Omental fat pad (tissue), 3 donors: ENCODE measurements at regions not wholly inside any gene's neighbourhood (a gene's known extent, or its start where the extent isn't known, plus 50 kb on each side); places are given as distances from the start of the nearest gene placed in this dataset.

Experiments
- ATAC-seq: fragments of 150-250 bp; one replicate; pipeline ENCODE4 v1.9.1; 2016; ENCODE audit warnings: mild to moderate bottlenecking, moderate library complexity; ENCODE audit not compliant: low FRiP score
- DNase-seq: peaks from one replicate; pipeline ENCODE4 v3.0.0-alpha.2; 2019; ENCODE audit warnings: low spot score
- TF ChIP-seq, protein P1 (sequence below), 3 donors: fragments of 450-650 bp; IDR thresholded peaks; one replicate each; pipeline ENCODE4 v1.5.1; 2016 to 2017; ENCODE audit warnings: antibody characterized with exemption in 3 of 3, mild to moderate bottlenecking in 3 of 3, moderate library complexity in 2 of 3

DNA sequence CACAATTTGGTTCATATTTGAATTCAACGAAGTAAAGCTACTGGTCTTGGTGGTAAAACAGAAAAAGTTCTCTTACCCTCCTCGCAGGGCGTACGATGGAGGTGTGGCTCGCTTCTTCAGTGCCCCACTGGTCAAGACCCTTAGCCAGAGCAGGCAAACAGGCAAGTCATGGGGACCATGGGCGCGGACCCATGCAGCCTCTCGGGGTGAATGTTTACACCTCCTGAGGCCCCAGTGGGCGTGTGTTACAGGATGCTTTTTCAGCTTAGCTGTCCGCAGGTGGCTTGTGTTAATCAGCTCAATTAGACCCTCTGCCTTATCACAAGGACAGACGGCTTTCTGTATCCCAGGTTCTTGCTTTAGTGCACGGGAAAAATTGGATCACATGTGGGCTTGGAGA, 991.8 kb downstream of the GBE1 start:
- TF ChIP-seq, protein P1, sequence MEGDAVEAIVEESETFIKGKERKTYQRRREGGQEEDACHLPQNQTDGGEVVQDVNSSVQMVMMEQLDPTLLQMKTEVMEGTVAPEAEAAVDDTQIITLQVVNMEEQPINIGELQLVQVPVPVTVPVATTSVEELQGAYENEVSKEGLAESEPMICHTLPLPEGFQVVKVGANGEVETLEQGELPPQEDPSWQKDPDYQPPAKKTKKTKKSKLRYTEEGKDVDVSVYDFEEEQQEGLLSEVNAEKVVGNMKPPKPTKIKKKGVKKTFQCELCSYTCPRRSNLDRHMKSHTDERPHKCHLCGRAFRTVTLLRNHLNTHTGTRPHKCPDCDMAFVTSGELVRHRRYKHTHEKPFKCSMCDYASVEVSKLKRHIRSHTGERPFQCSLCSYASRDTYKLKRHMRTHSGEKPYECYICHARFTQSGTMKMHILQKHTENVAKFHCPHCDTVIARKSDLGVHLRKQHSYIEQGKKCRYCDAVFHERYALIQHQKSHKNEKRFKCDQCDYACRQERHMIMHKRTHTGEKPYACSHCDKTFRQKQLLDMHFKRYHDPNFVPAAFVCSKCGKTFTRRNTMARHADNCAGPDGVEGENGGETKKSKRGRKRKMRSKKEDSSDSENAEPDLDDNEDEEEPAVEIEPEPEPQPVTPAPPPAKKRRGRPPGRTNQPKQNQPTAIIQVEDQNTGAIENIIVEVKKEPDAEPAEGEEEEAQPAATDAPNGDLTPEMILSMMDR (IDR thresholded peaks at IDR 0.05), result no peak
- no peak for DNase-seq
- ATAC-seq, result no peak

DNA sequence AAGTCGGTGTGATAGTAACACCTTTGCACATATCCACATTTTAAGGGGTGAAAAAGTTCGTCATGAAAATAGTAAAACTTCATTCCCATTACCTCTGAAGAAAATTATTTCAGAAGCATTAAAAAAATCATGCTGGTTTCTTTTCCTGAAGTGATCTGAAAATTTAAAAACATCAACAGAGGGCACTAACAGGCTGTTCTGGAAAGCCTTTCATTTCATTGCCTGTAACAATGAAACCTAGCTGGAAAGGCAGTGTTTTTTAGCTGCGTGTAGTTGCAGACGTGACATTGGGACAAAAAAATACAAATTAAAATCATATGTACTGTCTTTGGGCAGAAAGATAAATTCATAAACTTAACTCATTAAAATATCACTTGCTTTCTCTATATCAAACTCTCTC, 993.8 kb downstream of the GBE1 start:
- ATAC-seq (no peak), DNase-seq (no peak)
- TF ChIP-seq, protein P1 (IDR thresholded peaks at IDR 0.05), result no peak

DNA sequence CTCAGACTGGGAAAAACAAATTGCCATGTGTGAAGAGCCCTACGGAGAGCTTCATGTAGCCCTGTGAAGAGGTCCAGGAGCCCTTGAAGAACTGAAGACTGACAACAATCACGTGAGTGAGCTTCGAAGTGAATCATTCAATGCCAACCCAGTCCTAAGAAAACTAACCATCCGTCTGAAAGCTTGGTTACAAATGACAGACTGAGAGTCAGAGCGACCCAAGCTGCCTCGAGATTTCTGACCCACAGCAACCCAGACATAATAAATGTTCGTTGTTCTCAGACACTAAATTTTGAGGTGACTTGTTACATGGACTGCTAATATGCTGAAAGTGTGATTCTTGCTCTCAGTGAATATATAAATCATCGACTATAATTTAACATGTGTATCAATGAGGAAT, 987.2 kb upstream of the ROBO1 start:
- no peak for ATAC-seq
- no peak for DNase-seq
- TF ChIP-seq, protein P1 (IDR thresholded peaks at IDR 0.05), result no peak

DNA sequence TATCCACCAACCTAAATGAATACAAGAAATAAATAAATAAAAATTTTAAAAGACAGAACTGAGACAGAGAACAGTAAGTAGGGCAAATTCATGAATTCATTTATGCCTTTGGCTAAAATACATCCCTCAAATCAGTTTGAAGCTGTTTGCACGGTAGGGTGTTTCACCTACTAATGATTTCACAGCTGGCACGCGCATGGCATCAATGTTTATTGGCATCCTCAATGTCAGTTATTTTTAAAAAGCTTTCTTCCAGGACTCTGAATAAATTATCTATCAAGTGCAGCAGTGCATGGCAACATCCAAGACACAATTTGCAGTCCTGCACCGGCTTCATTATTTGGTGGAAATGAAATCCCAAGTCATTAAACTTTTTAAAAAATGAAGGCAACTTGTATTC, 985.2 kb upstream of the ROBO1 start:
- ATAC-seq, result no peak

DNA sequence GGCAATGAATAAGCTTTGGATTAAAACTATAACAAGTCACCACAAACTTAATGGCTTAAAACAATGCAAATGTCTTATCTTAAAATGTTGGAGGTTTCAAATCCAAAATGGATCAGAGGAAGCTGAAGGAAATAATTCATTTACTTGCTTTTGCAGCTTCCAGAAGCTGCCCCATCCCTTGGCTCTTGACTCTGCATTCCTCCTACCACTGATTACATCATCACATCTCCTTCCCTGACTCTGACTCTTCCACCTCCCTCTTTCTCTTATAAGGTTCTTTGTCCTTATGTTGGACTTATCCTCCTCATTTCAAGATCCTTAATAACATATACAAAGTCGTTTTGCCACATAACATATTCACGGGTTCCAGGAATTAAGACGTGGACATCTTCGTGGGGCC, 982.8 kb upstream of the ROBO1 start:
- no peak for DNase-seq
- TF ChIP-seq, protein P1 (IDR thresholded peaks at IDR 0.05), result no peak
- no peak for ATAC-seq

More for the DNA sequence above, 985.2 kb upstream of the ROBO1 start:
- TF ChIP-seq, protein P1 (IDR thresholded peaks at IDR 0.05), result no peak
- DNase-seq, result no peak

DNA sequence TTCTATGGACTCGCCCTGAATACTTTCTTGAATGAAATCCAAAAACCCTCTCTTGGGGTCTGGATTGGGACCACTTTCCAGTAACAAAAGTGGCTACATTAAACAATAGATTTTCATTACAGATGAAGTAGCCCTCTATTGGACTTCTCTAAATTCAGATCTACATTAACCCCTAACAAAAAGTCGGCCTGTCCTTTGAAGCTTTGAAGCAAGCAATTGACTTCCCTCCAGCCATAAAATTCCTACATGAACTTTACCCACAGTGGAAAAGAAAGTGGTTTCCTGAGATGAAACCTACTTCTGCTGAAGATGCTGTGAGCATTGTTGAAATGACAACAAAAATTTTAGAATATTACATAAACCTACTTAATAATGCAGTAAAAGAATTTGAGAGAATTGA, 967.1 kb upstream of the ROBO1 start:
- DNase-seq, result no peak
- TF ChIP-seq, protein P1 (IDR thresholded peaks at IDR 0.05), result no peak
- no peak for ATAC-seq

DNA sequence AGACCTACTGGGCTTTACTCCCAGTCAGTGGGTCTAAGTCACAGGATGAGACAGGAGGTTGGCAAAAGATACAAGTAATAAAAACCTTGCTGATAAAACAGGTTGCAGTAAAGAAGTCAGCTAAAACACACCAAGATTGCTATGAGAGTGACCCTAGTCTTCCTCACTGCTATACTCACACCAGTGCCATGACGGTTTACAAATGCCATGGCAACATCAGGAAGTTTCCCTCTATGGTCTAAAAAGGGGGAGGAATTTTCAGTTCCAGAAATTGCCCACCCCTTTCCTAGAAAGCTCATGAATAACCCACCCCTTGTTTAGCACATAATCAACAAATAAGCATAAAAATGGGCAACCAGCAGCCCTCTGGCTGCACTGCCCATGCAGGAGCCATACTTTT, 966.7 kb upstream of the ROBO1 start:
- DNase-seq (no peak), ATAC-seq (no peak)
- TF ChIP-seq, protein P1 (IDR thresholded peaks at IDR 0.05), result no peak
